Peyer's patch (tissue), 4 donors: ENCODE measurements at regions not wholly inside any gene's neighbourhood (a gene's known extent, or its start where the extent isn't known, plus 50 kb on each side); places are given as distances from the start of the nearest gene placed in this dataset.

Source experiments
- POLR2A ChIP-seq, 2 donors: fragments of 450-650 bp; IDR thresholded peaks; one replicate each; pipeline ENCODE4 v1.5.1; 2017; ENCODE audit warnings: antibody characterized with exemption in 2 of 2, mild to moderate bottlenecking in 2 of 2, moderate library complexity in 2 of 2
- TF ChIP-seq, protein P1 (sequence below), 6 experiments: fragments of 450-650 bp in 4 of 6; fragments of 200-600 bp in 2 of 6; sonication (generic) in 1 of 6; IDR thresholded peaks; one replicate each; pipeline ENCODE4 v1.5.1; 2017 to 2019; ENCODE audit warnings: antibody characterized with exemption in 6 of 6, mild to moderate bottlenecking in 3 of 6, moderate library complexity in 1 of 6

- TF ChIP-seq, protein P1, sequence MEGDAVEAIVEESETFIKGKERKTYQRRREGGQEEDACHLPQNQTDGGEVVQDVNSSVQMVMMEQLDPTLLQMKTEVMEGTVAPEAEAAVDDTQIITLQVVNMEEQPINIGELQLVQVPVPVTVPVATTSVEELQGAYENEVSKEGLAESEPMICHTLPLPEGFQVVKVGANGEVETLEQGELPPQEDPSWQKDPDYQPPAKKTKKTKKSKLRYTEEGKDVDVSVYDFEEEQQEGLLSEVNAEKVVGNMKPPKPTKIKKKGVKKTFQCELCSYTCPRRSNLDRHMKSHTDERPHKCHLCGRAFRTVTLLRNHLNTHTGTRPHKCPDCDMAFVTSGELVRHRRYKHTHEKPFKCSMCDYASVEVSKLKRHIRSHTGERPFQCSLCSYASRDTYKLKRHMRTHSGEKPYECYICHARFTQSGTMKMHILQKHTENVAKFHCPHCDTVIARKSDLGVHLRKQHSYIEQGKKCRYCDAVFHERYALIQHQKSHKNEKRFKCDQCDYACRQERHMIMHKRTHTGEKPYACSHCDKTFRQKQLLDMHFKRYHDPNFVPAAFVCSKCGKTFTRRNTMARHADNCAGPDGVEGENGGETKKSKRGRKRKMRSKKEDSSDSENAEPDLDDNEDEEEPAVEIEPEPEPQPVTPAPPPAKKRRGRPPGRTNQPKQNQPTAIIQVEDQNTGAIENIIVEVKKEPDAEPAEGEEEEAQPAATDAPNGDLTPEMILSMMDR (IDR thresholded peaks at IDR 0.05), result no peak
- TF ChIP-seq POLR2A (IDR thresholded peaks at IDR 0.05), result no peak
These were observed 168.5 kb upstream of the FREM2 start for GRCh38 chr13:38518328-38518727.
